ENCODE measurements at regions not wholly inside any gene's neighbourhood (a gene's known extent, or its start where the extent isn't known, plus 50 kb on each side); places are given as distances from the start of the nearest gene placed in this dataset.
"Not testable (repeated sequence)": the region's sequence is repeated elsewhere in the genome, so short reads cannot be mapped to it uniquely, and the experiment has no call there.

- no peak for DNase-seq
Observed at GRCh38 chr18:46179306-46179705, 75.1 kb downstream of the HAUS1 start.

DNA sequence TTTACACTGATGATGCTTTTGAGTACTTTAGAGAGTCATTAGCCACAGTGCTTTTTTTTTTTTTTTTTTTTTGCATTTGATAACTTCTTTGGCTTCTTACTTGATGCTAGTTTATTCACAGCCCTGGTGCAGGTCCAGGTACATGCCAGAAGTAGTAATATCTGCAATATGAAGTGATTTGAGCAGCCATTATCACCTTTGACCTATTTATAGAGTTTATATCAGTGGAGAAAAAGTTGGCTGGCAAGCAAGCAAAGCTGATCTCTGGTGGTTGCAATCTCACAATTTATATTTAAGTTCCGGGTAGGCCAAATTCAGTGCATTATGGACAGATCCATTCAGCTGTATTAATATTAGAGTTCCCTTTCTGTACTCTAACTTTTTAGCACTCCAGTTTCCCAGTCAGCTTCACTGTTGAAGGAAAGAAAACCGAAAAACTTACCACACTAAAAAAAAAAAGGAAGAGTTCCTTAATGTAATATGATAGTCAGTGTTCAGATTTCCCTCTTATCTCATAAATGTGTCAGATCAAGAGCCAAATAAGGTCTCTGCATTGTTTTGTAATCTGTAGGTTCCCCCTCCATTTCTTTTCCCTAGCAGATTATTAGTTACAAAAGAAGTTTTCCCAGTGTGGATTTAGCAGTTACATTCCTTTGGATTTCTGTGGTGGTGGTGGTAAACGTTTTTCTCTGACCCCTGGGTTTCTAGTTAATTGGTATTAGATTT lies 78.6 kb downstream of the HAUS1 start:
- no peak for DNase-seq

- not testable (repeated sequence) for DNase-seq
Observed at GRCh38 chr18:46184296-46184695, 80.1 kb downstream of the HAUS1 start.

DNA sequence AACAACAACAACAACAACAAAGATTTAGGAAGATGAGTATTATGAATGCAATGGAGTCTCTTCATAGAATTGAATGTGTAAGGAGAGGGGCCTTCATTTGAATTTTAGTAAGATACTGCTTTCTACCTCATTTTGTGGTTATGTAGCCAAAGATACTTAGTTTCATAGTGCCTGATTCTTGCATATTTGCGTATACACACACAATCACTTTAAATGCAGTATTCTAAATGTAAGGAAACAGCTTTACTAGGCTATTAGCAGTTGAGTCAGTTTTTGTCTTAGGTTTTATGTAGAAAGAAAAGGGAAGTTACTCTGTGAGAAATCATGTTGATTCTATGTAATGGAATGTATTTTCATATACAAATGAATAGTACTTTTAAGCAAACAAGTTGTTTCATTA lies 80.5 kb downstream of the HAUS1 start:
- no peak for DNase-seq

DNA sequence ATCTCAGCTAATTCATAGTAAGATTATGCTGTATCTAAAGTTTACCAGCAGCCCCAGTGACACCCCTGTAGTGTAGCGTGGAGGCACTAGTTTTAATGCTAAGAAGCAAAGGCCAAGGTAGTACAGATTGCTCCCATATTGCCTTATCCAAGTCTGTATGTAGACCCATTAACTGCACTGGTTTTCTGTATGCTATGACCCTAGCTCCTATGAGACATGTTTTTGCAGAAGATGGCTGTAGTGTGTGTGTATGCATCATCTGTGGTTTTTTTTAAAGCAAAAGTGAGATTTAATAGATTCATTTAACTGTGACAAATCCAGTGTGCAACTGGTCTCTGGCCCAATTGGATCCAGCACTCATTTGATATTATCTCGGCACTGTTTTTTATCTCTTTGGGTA lies 86.5 kb downstream of the HAUS1 start:
- no peak for DNase-seq

- no peak for DNase-seq
Observed at GRCh38 chr18:46196627-46197243, 92.5 kb downstream of the HAUS1 start.

DNA sequence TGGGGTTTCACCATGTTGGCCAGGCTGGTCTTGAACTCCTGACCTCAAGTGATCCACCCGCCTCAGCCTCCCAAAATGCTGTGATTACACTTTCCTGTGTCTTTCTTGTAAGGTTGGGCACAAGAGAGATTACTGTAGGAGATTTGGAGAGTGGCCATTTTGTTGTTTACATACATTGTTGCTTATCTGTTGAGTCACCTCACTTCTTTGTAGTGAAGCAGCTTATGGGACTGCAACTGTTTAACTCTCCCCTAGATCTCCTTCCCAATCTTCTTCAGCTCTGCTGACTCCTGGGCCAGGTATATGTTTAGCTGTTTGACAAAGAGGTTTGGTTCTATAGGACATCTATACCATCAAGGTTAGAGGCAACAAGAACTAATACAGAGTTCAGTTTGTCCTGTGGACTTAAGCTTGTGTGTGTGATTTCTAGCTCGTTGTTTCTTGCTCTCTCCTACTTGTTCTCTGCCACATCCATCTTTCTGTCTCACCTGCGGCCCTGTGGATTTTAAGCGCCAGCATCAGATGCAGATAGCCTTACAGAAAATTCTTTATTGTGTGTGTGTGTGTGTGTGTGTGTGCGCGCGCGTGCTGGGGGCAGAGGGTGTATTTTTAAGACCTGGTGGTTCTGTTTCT lies 95.4 kb downstream of the HAUS1 start:
- DNase-seq, result no peak

DNA sequence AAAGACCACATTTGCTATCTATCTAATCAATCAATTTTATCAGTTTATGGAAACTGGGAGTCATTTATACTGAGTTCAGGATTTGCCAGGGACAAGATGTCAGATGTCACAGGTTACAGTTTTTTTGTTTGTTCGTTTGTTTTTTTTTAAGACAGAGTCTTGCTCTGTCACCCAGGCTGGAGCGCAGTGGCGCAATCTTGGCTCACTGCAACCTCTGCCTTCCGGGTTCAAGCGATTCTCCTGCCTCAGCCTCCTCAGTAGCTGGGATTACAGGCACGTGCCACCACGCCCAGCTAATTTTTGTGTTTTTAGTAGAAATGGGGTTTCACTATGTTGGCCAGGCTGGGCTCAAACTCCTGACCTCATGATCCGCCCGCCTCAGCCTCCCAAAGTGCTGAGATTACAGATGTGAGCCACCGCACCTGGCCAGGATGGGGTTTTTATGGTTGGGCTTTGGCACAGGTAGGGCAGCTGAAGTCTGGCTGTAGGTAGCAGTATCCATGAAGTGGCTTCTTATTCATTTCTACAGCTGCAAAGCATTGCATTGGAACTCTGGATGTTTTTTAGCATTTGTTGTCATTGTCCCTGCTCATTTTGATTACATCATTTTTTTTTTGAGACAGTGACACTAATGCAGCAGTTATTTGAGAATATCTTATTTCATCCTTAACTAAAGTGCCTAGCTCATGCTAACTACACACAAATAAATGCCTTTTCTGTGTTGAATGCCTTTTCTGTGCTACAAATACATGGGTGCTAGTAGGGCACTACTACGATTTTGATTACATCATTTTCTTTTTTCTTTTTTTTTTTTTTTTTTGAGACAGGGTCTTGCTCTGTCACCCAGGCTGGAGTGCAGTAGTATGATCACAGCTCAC lies 96.2 kb downstream of the HAUS1 start:
- DNase-seq, result not testable (repeated sequence)

- DNase-seq, result no peak
Observed at GRCh38 chr18:46204143-46204542, 100.0 kb downstream of the HAUS1 start.

DNA sequence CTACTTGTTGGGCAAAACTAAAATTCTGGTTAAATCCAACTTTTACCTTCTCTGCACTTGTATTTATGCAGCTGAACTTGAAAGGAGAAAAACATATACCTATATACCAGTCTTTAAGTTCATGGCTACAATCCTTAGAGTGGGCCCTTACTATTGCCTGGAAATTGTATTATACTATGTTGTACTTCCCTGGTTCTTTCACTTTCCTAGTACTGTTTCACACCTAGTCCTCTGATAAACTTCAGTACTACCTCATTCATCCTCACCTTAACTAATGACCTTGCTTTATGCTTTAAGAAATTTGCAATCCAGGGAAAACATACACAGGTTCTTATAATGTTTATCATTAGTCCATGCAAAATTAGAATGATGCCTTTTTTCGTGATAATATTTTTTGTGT lies 103.8 kb downstream of the HAUS1 start:
- DNase-seq, result no peak

GRCh38 chr18:46209161-46209560 lies 105.0 kb downstream of the HAUS1 start:
- no peak for DNase-seq

GRCh38 chr18:46211816-46212215 lies 107.6 kb downstream of the HAUS1 start:
- no peak for DNase-seq

- no peak for DNase-seq
Observed at GRCh38 chr18:46212398-46212797, 108.2 kb downstream of the HAUS1 start.

DNA sequence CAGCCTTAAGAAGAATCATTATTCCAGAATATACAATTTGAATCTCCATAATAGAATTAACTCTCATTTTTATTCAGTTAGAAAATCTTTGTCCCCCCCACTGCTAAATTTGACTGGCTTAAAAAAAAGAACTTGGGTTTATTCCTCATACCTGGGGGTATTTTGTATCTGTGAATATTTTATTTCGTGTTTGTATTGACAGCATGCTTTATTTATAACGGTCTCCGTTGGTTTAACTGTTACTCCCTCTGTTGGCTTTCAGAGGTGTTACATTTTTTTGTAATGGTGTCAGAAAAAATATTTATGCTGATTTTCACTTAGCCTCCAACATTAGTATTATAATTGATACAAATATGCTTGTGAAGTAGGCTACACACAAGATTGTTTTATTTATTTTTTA lies 109.1 kb downstream of the HAUS1 start:
- DNase-seq, result no peak

GRCh38 chr18:46214435-46214834 lies 110.2 kb downstream of the HAUS1 start:
- no peak for DNase-seq

GRCh38 chr18:46215902-46216723 lies 111.9 kb downstream of the HAUS1 start:
- DNase-seq, result no peak

- no peak for DNase-seq
Observed at GRCh38 chr18:46220116-46220515, 115.9 kb downstream of the HAUS1 start.

GRCh38 chr18:46222093-46222492 lies 117.9 kb downstream of the HAUS1 start:
- no peak for DNase-seq

- no peak for DNase-seq
Observed at GRCh38 chr18:46222710-46223360, 118.7 kb downstream of the HAUS1 start.

GRCh38 chr18:46224181-46224775 lies 120.1 kb downstream of the HAUS1 start:
- DNase-seq, result no peak

GRCh38 chr18:46226461-46226860 lies 122.3 kb downstream of the HAUS1 start:
- no peak for DNase-seq
